NCI-H226 (cell line): ENCODE measurements at regions not wholly inside any gene's neighbourhood (a gene's known extent, or its start where the extent isn't known, plus 50 kb on each side); places are given as distances from the start of the nearest gene placed in this dataset.

Source experiments
- DNase-seq: peaks from one replicate; pipeline ENCODE4 v3.0.0-alpha.2; 2015

DNA sequence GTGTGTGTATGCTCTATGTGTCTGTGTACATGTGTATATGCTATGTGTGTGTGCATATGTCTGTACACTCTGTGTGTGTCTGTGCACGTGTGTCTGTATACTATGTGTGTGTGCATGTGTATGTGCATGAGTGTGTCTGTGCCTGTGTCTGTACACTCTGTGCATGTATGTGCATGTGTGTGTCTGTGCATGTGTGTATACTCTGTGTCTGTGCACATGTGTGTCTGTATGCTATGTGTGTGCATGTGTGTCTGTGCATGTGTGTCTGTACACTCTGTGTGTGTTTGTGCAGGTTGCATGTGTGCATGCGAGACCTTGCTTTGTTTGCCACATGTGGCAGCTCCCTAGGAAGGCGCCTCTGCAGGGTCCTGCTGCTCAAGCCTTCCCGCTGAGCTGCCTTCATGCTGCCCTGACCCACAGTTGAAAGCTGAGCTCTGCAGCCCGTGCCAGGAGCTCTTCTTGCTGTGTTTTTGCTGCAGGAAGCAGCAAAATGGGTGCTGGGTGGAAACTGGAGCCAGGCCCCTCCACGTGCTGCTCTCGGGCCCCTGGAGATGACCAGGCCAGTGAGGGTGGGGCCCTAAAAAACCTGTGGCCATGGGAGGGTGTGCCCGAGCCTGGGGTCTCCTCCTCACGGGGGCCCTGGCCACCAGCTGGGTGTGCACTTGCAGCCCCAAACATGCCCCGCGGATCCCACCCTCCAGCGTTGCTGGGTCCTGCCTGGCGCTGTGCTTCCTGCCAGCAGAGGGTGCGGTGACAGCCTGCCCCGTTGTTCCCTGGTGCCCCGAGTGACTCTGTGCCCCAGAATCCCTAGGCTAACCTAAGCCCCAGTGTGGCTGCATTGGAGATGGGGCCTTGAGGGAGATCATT is 109.1 kb downstream of the DACT2 start:
- DNase-seq: no peak

DNA sequence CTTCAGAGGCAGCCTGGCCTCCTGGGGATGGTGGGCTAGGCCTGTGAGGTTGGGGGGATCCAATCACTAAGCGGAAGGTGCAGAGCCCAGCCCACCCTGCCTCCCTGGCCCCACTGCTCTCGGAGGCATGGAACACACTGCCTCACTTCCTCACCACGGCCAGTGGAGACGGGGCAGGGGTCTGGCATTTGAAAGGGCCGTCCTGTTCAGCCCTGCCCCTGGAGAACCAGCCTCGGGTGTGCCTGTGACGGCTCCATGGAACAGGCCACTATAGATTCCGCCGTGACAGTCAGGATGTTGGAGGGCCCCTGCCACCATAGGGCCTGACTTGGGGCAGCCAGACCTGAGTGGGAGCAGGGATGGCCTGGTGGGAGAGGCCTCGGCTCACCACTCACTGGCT is 110.2 kb downstream of the DACT2 start:
- no peak for DNase-seq

DNA sequence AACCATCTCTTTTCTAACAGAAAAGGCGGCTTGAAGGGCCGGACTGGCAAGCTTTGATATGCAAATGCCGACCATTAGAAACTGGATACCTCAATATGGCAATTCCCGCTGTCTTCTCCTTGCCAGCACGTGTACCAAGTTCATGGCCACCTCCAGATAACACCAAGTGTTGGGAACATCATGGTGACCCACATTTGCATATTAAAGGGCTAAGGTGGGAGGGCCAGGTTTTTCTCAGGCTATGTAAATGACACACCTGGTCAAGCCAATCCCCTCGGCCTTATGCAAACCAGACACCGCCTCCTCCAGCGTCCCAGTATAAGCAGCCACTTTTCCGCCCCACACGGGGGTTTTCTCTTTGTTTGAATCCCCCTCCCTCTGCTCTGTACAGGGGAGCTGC is 110.7 kb downstream of the DACT2 start:
- no peak for DNase-seq

DNA sequence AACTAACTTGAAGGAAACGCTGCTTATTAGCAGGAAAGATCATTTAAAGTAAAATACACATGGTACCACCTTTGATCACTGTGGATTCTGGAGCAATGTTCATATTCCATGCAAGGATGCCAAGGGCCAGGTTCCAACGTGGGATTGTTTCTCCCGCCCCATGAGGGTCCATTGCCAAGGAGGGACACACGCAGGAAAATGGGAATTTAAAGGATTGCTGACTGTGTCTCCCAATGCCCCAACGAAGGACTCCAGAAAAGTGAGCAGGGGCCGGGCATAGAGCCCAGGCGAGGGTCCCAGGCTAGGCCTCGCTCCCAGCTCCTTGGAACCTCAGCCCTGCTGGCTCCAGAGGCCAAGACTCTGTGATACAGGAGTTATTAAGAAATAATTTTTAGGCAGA is 111.2 kb downstream of the DACT2 start:
- no peak for DNase-seq

DNA sequence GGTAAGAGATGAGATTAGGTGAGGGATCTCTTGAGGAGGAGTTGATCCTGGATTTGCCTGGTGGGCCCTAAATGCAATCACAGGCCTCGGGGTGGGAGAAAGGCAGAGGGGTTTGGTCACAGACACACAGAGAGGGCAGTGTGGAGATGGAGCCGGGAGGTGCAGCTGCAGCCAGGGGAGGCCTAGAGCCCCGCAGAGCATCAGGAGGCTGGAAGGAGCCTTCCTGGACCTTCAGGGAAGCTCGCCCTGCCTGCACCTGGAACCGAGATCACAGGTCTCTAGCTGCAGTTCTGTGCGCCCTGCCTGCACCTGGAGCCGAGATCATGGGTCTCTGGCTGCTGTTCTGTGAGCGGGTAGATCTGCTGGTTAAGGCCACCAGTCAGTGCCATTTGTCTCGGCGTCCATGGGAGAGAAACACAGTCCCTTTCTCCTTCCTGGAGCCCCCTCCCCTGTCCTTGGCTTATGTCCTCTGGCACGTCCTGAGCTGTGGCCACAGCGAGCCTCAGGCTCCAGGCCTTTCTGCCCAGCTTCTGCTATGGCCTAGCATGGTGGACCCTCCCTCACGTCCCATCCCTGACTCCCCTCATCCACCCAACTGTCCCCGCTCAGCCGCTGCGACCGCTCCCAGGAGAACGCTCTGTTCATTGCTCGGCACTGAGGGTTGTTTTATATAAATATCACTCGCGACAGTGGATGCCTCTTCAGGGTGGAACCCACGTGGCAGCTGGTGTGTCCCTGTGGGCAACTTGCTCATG is 112.0 kb downstream of the DACT2 start:
- DNase-seq: no peak

DNA sequence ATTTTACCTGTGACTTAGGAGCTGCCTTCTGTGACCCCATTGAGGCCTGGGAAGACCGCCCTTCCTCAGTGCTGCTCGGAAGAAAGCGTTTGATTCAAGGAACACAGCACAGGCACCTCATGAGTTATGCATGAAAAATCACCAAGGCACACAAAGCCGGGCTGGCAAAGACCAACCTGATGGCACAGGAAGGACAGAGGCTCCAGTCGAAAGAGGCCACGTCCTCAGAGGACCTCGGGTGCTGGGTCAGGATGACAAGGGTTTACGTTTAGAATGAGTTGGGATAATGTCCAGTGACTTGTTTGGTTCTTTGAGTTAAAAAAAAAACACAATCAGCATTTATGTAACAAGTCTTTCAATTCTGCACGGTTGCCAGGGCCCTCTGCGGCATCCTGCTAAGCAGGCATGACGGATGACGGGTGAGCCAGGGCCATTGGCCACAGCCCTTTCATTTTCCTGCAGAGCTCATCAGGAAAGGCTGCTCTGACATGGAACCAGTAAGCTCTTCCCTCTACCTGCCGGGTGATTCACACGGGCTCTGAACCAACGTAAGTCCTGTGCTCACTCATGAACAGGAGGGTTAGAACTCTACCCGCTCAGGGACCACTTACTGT is 112.8 kb downstream of the DACT2 start:
- DNase-seq: no peak

DNA sequence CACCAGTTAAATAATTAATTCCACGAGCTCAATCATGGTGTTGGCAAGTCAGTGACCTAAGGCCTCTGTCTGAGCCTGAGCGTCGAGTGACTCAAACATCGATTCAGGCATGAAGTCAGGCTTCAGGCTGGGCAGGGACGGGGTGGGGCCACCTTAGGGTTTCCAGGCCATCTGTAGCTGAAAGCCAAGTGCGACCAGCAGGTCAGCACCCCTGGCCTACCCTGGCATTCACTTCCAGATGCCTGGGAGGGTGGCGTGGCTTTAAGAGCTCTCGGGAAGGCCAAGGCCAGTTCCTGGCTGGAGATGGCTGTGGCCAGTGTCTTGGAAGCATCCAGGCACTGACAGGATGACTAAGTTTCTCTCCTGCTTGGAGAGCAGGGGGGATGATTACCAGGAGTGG is 113.4 kb downstream of the DACT2 start:
- DNase-seq: no peak

DNA sequence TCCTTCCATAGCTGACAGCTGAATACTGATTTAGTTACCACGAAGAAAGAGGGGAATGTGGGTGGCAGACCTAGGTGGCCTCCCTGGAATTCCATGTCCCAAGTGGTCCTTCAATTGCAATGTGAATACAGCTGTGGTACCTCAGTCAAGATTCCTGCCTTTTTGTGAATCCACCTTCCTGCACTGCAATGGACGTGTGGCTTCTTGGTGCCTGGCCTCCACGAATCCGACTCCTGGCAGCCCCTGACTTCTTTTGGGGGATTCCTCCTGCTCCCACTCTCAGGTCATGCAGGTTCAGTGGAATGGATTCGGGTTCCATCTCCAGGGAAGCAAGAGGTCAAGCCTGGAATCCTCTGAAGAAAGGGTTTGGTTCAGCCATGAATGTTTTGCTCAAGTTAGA is 117.8 kb downstream of the DACT2 start:
- no peak for DNase-seq

DNA sequence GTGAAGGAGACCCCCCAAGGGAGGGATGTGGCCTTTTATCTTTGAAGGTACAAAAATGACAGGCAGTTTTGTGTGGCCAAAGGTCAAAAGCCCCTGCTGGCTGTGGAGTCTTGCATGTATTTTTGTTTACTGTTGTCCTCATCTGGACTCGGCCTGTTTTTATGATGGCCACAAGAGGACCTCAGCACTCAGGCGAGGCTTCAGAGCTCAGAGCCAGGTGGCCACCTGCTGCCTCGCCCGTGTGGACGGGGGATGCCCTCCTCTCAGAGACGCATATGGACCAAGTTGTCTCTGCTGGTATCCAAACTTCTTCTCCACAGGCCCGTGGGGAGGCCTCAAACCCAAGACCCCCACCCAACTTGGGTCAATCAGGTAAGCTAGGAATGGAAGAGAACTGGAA is 118.2 kb downstream of the DACT2 start:
- DNase-seq: no peak

DNA sequence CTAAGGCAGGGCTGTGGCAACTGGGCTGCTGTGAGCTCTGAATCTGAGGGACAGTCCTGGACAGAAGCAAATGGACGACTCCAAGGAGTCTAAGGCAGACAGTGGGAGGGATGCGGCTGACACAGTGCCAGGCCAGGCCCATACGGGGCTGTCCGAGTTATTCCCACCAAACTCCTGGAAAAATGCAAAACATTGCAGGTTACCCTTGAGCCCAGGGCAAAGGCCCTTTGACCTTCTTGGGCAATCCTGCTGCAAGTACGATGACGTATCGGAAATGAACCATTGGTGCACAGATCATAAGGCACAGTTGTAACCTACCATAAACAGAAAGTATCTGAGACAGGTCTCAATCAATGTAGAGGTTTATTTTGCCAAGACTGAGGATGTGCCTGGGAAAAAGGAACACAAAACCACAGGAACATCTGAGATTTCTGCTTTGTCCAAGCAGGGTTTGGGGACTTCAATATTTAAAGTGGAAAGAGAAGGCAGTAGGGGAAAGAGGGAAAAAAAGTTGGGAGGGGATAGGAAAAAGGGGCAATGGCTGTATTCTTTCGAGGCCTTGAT is 118.9 kb downstream of the DACT2 start:
- no peak for DNase-seq

DNA sequence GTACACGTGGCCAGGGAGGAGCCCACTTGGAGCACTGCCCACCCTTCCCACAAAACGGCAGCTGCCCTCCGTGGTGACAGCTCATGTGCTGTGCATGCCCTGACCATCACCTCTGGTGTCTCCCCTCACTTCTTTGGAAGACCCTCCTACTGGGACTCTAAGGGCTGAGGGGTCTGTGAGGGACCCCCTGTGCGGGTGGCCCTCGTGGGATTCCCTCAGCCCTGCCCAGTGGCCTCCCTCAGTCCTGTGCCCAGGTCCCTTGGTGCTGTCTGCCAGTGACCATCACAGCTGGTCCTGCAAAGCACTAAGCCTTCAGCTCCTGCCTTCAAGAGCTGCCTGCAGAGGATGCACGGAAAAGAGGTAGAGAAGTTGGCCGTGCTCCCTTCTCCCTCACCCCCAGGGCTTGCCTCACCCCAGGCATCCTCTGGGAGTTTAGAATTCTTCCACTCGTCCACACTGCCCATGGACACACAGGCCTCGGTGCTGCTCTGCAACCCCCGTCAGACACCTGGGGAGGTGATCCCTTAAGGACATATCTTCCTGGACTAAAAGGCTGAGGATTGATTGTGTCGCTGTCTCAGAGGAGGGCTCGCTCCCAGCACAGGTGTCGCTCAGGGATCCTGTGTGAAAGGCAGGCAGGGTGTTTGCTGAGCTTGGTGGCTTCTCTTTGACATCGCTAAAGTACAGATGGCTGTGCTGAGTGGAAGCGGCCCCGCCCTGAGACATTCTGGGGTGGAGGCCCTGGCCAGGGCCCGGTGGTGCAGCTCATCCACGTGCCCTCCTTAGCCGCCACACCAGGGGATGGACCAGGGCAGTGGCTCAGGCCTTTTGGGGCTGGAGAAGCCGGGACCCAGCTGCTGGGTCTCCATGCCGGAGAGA is 119.5 kb upstream of the FRMD1 start:
- DNase-seq: no peak

DNA sequence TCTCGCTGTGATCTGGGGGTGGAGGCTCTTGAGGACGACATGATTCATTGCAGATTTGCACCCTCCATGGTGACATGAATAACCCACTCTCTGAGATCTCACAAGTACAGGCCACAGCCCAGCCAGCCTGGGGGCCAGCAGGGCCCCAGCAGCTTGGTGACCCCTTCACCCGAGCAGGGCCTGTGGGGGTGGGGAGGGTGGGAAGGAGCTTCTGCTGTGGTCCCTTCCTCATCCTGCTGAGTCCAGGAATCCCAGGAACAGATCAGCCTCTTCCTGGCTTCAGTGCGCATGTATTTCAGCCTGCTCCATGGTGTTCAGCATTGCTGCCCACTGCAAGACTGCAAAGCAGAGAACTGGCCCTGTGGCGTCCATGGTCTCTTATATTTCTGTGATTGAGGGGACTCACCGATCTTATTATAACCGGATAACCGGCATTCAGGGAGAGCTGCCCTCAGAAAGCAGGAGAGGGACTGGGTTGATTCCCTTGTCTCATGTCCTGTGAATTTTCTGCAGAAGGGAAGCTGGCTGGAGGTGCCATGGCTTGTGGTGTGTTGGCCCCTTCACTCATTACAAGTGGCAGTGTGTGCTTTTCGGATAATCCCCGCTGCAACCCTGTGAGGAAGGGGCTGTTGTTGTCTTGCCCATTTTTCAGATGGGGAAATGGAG is 118.8 kb upstream of the FRMD1 start:
- DNase-seq: no peak

DNA sequence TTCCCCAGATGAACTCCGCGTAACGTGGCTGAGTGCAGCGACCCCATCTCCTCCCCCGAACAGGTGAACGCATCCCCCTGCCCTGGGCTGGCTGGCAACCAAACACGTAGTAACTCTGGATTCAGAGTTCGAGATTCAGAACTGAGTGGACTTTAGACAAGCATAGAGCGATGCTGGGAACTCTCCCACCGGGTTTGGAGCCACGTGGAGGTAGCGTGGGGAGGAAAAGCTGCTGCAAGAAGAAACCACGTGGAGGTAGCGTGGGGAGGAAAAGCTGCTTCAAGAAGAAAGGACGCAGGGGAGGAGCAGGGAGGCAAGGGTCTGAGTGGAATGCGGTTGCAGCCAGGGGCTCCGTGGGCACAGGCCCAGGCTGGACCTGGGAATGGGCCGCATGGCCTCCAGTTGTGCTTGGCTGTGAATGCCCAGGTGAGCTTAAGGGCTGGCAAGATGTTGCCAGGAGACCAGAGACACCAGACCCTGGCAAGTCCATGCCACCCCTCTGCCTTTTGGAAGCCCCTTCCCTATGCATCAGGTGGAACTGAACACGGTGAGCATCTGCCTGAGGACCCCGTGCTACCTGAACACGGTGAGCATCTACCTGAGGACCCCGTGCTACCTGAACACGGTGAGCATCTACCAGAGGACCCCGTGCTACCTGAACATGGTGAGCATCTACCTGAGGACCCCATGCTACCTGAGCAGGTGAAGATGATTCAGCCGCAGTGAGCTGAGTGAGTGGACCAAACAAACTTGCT is 118.0 kb upstream of the FRMD1 start:
- DNase-seq: no peak

DNA sequence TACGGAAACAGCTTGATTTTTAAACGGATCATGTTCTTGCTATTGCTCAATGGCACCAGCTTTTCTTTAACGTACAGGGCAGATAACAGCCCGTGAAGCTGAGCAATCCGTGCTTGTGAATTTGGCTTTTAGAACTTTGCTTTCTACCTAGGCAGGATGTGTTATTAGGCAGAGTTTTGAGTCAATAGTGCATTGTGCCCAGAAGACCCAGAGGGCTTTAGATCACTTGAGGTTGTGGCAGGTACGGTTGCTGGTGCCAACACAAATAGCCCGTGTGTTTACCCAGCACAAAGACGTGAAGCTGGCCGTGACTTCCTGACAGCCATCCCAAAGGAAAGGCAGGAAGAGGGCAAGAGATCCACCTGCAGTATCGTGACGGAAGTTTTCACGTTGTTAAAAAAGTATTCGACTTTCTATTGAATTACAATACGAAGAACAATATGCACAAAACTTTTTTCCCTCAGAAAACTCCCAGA is 117.4 kb upstream of the FRMD1 start:
- DNase-seq: no peak

DNA sequence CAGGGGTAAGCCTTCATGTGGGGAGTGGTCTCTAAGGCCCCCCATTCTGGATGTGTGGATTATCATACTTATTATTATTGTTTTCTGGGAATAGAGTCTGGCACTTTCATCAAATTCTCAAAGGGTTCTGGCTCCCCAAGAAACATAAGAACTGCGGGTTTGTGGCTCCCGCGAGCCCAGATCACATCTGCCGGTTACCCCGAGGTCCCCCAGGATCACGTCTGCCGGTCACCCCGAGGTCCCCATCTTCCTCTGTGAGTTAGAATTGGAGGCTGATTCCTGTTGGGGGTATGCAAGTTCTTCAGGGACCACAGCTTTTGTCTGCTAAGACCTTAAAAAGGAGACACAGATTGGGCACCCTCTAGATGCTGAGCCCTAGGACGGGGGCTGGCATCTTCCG is 116.7 kb upstream of the FRMD1 start:
- DNase-seq: no peak

DNA sequence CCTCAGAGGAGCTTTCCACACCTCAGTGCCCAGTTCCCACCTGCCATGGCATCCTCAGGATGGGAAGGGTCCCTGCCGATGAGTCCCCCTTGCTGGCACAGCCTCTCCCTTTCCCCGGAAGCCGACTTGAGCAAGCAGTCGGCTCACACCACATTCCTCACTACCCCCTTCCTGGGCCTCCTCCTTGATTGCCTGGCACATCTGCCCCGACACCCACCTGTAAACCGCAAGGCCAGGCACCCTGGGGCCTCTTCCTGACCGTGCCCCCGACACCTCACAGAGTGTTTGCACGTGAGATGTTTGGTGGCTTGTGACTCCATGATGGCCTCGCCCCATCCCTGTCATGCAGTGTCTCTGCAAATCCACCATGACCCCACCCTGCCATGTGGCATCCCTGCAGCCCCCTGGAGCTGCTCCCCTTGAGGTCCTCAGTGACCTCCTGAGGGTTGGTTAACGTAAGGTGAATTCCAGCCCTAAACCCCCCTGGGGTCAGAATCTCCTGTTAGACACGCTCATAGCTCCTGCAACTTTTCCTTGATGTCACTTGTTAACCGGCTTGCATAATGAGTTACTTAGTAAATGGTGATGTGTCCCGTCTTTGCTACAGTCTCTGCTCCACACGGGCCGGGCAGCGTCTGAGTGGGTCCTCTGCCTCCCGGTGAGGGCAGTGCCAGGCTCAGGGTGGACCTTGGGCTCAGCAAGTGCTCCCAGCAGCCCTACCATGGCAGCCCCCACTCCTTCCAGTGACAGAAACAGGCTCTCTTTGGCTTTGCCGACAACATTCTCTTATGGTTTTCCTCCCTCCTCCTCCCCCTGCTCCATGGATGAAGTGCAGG is 115.9 kb upstream of the FRMD1 start:
- no peak for DNase-seq

DNA sequence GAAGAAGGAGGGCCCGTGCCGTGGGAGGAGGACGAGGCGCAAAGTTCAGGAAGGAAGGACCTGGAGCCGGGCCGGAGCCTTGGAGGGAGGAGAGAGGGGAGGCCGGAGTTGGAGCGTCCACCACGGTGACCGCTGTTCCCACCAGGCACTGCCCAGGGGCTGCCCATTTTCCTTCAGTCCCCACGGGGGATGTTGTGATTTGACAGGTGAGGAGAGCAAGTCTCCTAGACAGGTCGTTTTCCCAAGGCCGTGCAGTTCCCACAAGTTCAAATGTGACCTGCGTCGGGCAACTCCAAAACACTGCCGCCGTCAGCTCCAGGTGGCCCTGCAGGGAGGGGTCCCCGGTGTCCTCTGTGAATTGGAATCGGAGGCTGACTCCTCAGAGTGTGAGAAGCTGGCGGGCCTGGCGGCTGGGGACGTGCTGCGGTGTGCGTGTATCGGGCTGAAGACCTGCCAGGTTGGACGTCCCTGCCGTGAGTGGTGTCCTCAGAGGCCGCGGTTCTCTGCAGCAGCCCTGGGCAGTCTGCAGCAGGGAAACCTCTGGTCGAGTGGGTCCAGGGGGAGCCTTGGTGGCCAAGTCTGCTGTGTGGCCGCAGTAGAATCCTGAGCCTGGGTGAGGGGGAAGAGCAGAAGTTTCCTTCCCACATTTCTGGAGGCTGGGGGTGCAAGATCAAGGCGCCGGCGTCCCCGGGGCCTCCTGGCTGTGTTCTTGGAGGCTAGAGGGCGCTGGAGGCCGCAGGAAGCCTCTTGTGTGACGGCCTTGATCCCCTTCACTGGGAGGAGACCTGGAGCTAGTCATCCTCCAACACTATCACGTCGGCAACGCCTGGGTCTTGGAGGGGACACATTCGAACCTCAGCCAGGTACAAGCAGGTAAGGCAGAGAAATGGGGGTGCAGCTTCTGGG is 115.1 kb upstream of the FRMD1 start:
- no peak for DNase-seq

DNA sequence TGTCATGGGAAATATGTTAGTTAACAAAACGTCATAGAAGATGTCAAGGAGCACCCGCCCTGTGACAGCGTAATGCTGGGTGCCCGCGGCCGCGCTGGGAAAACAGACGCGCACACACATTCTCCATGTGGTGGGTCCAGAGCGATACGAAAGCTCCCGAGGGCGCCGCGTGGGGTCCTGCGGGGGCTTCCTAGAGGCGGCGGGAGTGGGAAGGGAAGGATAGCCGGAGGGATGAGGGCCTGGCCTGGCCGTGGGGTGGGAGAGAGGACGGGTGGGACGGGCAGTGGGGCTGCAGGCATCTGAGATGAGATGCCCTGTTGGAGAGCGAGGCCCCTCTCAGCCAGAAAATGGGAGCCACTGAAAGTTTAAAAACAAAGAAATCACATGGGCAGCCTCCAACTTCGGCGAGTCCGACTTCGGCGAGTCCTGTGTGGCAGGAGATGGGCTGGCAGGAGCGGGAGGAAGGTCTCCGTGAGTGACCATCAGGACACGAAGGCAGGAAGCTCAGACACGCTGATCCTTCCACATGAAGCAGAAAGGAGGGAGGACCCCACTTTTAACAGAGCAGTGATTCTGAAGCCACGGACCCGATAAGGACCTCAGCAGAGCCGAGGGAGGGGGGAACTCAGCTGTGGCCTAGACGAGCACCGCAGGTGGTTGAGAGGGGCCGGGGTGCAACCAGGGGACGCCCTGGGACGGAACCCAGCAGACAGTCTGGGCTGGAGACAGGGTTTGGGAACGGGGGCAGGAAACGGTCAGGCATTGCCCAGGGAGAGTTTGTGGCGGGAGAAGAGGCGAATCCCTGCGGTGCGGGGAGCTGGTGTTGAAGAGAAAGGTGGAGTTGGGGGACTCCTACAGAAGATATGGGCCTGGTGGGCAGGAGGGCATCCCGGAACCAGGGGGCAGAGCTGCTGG is 114.1 kb upstream of the FRMD1 start:
- DNase-seq: no peak
